Tibial nerve (tissue), 3 donors: ENCODE measurements at regions not wholly inside any gene's neighbourhood (a gene's known extent, or its start where the extent isn't known, plus 50 kb on each side); places are given as distances from the start of the nearest gene placed in this dataset.

Experiments used
- POLR2A ChIP-seq, 2 donors: fragments of 450-650 bp; IDR thresholded peaks; one replicate each; pipeline ENCODE4 v1.6.1; 2017; ENCODE audit warnings: antibody characterized with exemption in 2 of 2, mild to moderate bottlenecking in 2 of 2, moderate library complexity in 2 of 2
- TF ChIP-seq, protein P1 (sequence below), 5 experiments: fragments of 200-600 bp in 3 of 5; fragments of 450-650 bp in 2 of 5; sonication (generic) in 3 of 5; IDR thresholded peaks; one replicate each; pipeline ENCODE4 v1.5.1; 2016 to 2019; ENCODE audit warnings: antibody characterized with exemption in 5 of 5, mild to moderate bottlenecking in 3 of 5, moderate library complexity in 2 of 5

DNA sequence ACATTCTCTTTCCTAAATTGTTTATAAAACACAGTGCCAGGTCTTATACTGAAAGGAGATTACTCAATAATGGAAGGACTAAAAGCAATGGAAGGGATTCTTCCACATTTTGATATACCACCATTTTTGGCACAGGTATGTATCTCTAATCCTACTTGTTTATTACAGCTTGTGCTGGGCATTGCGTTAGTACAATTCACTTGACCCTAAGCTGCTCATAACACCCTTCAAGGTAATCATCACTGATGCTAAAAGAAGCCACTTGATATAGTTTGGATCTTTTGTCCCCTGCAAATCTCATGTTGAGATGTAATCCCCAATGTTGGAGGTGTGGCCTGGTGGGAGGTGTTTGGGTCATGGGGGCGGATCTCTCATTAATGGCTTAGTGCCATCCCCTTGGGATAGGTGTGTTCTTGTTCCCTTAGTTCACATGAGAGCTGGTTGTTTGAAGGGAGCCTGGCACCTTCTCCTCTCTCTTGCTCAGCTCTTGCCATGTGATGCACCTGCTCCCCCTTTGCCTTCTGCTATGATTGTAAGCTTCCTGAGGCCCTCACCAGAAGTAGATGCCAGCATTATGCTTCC is 71.1 kb downstream of the NIBAN1 start:
- TF ChIP-seq, protein P1, sequence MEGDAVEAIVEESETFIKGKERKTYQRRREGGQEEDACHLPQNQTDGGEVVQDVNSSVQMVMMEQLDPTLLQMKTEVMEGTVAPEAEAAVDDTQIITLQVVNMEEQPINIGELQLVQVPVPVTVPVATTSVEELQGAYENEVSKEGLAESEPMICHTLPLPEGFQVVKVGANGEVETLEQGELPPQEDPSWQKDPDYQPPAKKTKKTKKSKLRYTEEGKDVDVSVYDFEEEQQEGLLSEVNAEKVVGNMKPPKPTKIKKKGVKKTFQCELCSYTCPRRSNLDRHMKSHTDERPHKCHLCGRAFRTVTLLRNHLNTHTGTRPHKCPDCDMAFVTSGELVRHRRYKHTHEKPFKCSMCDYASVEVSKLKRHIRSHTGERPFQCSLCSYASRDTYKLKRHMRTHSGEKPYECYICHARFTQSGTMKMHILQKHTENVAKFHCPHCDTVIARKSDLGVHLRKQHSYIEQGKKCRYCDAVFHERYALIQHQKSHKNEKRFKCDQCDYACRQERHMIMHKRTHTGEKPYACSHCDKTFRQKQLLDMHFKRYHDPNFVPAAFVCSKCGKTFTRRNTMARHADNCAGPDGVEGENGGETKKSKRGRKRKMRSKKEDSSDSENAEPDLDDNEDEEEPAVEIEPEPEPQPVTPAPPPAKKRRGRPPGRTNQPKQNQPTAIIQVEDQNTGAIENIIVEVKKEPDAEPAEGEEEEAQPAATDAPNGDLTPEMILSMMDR (IDR thresholded peaks at IDR 0.05): no peak
- no peak for TF ChIP-seq POLR2A (IDR thresholded peaks at IDR 0.05)
